Brain microvascular endothelial cell (primary cell): ENCODE measurements at regions not wholly inside any gene's neighbourhood (a gene's known extent, or its start where the extent isn't known, plus 50 kb on each side); places are given as distances from the start of the nearest gene placed in this dataset.

Experiments used
- DNase-seq: peaks from one replicate; pipeline ENCODE4 v3.0.0-alpha.2; 2020
- H3K27ac ChIP-seq: fragments of 250-450 bp; sonication (Bioruptor Pico); 2 replicates; pipeline ENCODE4 v1.5.1; 2020; ENCODE audit warnings: mild to moderate bottlenecking, moderate library complexity
- H3K27me3 ChIP-seq: fragments of 250-450 bp; sonication (Bioruptor Pico); replicated peaks from 2 replicates; pipeline ENCODE4 v1.5.1; 2020; ENCODE audit warnings: mild to moderate bottlenecking
- H3K36me3 ChIP-seq: fragments of 250-450 bp; sonication (Bioruptor Pico); replicated peaks from 2 replicates; pipeline ENCODE4 v1.5.1; 2020; ENCODE audit warnings: mild to moderate bottlenecking
- H3K4me3 ChIP-seq: 2 replicates; pipeline ENCODE4 v1.5.1; 2011; ENCODE audit warnings: low read depth, mild to moderate bottlenecking, control low read depth, low read length, moderate library complexity
- CTCF ChIP-seq: IDR thresholded peaks from 2 replicates; pipeline ENCODE4 v1.5.1; 2011; ENCODE audit warnings: low read depth, mild to moderate bottlenecking, moderate library complexity, low read length, control low read depth, inconsistent platforms; ENCODE audit errors: missing control alignments
- in situ Hi-C: cut with HindIII; loops from 2 replicates; pipeline ENCODE4 v1.10.0; 2017; ENCODE audit warnings: low sequenced_read_pairs, low pct_ligation_motif_present

- Histone ChIP-seq H3K27ac (no peak overlapping the region), H3K36me3 (no peaks in the 10 kb centered on the region), H3K27me3 (no peaks in the 10 kb centered on the region), H3K4me3 (no peak overlapping the region)
- in situ Hi-C loops, result no loop called here
- no peak for TF ChIP-seq CTCF
- DNase-seq, result no peak
Measured at GRCh38 chr16:5496013-5496412, 398.4 kb upstream of the EEF2KMT start.

- Histone ChIP-seq H3K36me3 (no peaks in the 10 kb centered on the region), H3K27me3 (no peaks in the 10 kb centered on the region), H3K4me3 (no peak overlapping the region), H3K27ac (no peak overlapping the region)
- no peak for DNase-seq
- TF ChIP-seq CTCF, result peak; percentile 44
- in situ Hi-C loops, result no loop called here
Measured at GRCh38 chr16:5490499-5490898, 392.9 kb upstream of the EEF2KMT start.

- H3K27me3 ChIP-seq, result no peaks in the 10 kb centered on the region
- H3K36me3 ChIP-seq, result no peaks in the 10 kb centered on the region
- DNase-seq, result no peak
- in situ Hi-C loops, result no loop called here
- TF ChIP-seq CTCF, result no peak
- H3K27ac ChIP-seq, result no peak overlapping the region
- no peak overlapping the region for H3K4me3 ChIP-seq
Measured at GRCh38 chr16:5488581-5488980, 391.0 kb upstream of the EEF2KMT start.

DNA sequence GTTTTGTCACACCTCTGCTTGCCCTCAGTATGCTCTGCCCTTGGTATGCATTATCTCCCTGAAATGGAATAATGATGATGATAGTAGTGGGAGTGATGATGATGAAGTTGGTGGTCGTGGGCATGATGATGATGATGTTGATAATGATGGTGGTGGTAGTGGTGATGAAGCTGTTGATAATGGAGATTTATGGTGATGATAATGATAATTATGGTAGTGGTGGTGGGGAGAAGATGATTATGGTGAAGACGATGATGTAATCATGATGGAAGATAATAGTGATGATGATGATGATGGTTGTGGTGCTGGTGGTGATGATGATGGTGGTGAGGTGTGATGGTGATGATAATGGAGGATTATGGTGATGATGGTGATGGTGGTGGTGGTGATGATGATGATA lies 390.1 kb upstream of the EEF2KMT start:
- no peak for TF ChIP-seq CTCF
- in situ Hi-C loops, result no loop called here

DNA sequence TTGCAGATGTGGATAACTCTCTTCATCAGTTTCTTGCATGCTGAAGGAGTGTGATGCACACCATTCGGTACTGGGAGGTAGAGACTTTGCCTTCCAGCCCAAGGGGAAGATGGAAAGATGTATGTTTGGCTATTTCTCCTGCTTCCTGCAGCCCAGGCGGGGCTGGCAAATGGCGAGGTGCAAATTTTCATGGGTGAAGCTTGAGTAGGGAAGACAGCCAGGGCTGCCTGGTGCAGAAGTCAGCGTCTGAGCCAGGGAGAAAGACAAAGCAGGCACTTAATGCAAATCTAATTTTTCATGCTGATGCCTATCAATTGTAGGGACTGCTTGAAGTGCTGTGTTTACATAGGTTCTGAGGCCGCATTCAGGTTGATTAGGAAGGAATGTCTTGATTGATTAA lies 384.7 kb upstream of the EEF2KMT start:
- no peak for TF ChIP-seq CTCF
- DNase-seq, result no peak
- Histone ChIP-seq H3K4me3 (no peak overlapping the region), H3K36me3 (no peaks in the 10 kb centered on the region), H3K27ac (no peak overlapping the region), H3K27me3 (no peaks in the 10 kb centered on the region)
- in situ Hi-C loops, result no loop called here

More for the DNA sequence above, 390.1 kb upstream of the EEF2KMT start:
- no peaks in the 10 kb centered on the region for H3K27me3 ChIP-seq
- H3K27ac ChIP-seq, result no peak overlapping the region
- no peak for DNase-seq
- H3K4me3 ChIP-seq, result no peak overlapping the region
- no peaks in the 10 kb centered on the region for H3K36me3 ChIP-seq

- Histone ChIP-seq H3K27me3 (no peaks in the 10 kb centered on the region), H3K4me3 (no peak overlapping the region), H3K36me3 (no peaks in the 10 kb centered on the region), H3K27ac (no peak overlapping the region)
- DNase-seq, result no peak
- in situ Hi-C loops, result no loop called here
- TF ChIP-seq CTCF, result no peak
Measured at GRCh38 chr16:5480431-5481195, 383.0 kb upstream of the EEF2KMT start.
